ENCODE measurements at regions not wholly inside any gene's neighbourhood (a gene's known extent, or its start where the extent isn't known, plus 50 kb on each side); places are given as distances from the start of the nearest gene placed in this dataset.

DNA sequence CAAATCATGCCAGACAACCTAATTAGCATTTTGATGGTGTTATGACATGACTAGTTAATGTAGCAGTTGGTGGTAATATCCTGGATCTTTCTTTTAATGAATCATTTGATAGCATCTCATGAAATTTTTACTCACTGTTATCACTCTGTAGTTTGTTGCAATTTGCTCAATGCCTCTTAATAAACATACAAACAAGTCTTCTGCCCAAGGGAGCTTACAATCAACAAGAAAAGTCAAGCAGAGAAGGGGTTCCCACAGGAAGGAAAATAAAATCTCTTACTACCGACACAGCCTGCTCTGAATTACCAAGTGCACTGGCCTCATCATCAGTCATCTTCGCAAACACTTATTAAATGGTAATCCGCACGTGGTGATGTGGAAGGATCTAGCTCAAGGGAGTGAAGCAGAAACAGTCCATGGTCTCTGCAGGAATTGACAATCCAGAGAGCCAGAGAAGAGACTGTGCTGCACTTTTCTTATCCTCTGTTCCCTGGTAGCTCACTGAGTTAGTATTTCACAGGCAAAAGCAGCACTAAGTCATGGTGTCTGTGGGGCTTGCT is 263.5 kb downstream of the EPHA4 start:
- TF ChIP-seq, protein P1, sequence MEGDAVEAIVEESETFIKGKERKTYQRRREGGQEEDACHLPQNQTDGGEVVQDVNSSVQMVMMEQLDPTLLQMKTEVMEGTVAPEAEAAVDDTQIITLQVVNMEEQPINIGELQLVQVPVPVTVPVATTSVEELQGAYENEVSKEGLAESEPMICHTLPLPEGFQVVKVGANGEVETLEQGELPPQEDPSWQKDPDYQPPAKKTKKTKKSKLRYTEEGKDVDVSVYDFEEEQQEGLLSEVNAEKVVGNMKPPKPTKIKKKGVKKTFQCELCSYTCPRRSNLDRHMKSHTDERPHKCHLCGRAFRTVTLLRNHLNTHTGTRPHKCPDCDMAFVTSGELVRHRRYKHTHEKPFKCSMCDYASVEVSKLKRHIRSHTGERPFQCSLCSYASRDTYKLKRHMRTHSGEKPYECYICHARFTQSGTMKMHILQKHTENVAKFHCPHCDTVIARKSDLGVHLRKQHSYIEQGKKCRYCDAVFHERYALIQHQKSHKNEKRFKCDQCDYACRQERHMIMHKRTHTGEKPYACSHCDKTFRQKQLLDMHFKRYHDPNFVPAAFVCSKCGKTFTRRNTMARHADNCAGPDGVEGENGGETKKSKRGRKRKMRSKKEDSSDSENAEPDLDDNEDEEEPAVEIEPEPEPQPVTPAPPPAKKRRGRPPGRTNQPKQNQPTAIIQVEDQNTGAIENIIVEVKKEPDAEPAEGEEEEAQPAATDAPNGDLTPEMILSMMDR (IDR thresholded peaks at IDR 0.05), result no peak
- no peak for TF ChIP-seq POLR2A (IDR thresholded peaks at IDR 0.05)
